AG09319 (cell line): ENCODE measurements at regions not wholly inside any gene's neighbourhood (a gene's known extent, or its start where the extent isn't known, plus 50 kb on each side); places are given as distances from the start of the nearest gene placed in this dataset.
A peak's percentile ranks its signal among the peaks of the same experiment; 100 is the strongest.
"Not testable (repeated sequence)": the region's sequence is repeated elsewhere in the genome, so short reads cannot be mapped to it uniquely, and the experiment has no call there.

Experiments used
- DNase-seq: peaks from one replicate; pipeline ENCODE4 v3.0.0-alpha.2; 2010; ENCODE audit warnings: low read depth; ENCODE audit errors: extremely low read depth
- CTCF ChIP-seq: IDR thresholded peaks from 2 replicates; pipeline ENCODE4 v1.5.1; 2011; ENCODE audit warnings: low read depth, mild to moderate bottlenecking, inconsistent platforms, low read length, moderate library complexity

GRCh38 chr12:19908830-19909229, 459.5 kb upstream of the PDE3A start:
- DNase-seq, result no peak

GRCh38 chr12:19909418-19909817, 458.9 kb upstream of the PDE3A start:
- TF ChIP-seq CTCF, result no peak
- DNase-seq, result no peak

More at GRCh38 chr12:19908830-19909229, 459.5 kb upstream of the PDE3A start:
- TF ChIP-seq CTCF, result no peak

- TF ChIP-seq CTCF, result no peak
Measured at GRCh38 chr12:19910681-19911080, 457.7 kb upstream of the PDE3A start.

GRCh38 chr12:19912991-19913390, 455.3 kb upstream of the PDE3A start:
- no peak for DNase-seq
- TF ChIP-seq CTCF, result no peak

More at GRCh38 chr12:19910681-19911080, 457.7 kb upstream of the PDE3A start:
- DNase-seq, result no peak

GRCh38 chr12:19915392-19916195, 452.7 kb upstream of the PDE3A start:
- peak; percentile 62 for TF ChIP-seq CTCF
- peak; percentile 14 for DNase-seq

- no peak for TF ChIP-seq CTCF
- DNase-seq, result no peak
Measured at GRCh38 chr12:19916196-19916753, 452.1 kb upstream of the PDE3A start.

GRCh38 chr12:19916974-19917373, 451.4 kb upstream of the PDE3A start:
- no peak for DNase-seq
- no peak for TF ChIP-seq CTCF

- DNase-seq, result not testable (repeated sequence)
Measured at GRCh38 chr12:19921716-19922115, 446.6 kb upstream of the PDE3A start.
